Glutamatergic neuron (in vitro differentiated cells): ENCODE measurements at regions not wholly inside any gene's neighbourhood (a gene's known extent, or its start where the extent isn't known, plus 50 kb on each side); places are given as distances from the start of the nearest gene placed in this dataset.

Experiments used
- DNase-seq: peaks from one replicate; pipeline ENCODE4 v3.0.0; 2022
- H3K27ac Mint-ChIP-seq: one replicate; pipeline ENCODE4 v1.8.0; 2020; ENCODE audit warnings: mild to moderate bottlenecking, mixed read lengths, inconsistent platforms; ENCODE audit not compliant: unreplicated experiment
- H3K27me3 Mint-ChIP-seq: one replicate; pipeline ENCODE4 v1.8.0; 2020; ENCODE audit warnings: mild to moderate bottlenecking, moderate library complexity, mixed read lengths, inconsistent platforms; ENCODE audit not compliant: unreplicated experiment
- H3K36me3 Mint-ChIP-seq: one replicate; pipeline ENCODE4 v1.8.0; 2020; ENCODE audit warnings: mild to moderate bottlenecking, mixed read lengths, inconsistent platforms; ENCODE audit not compliant: unreplicated experiment
- H3K4me1 Mint-ChIP-seq: one replicate; pipeline ENCODE4 v1.8.0; 2020; ENCODE audit warnings: mild to moderate bottlenecking, low read depth, mixed read lengths, inconsistent platforms; ENCODE audit not compliant: unreplicated experiment
- H3K4me3 Mint-ChIP-seq: one replicate; pipeline ENCODE4 v1.8.0; 2020; ENCODE audit warnings: mild to moderate bottlenecking, mixed read lengths, inconsistent platforms; ENCODE audit not compliant: unreplicated experiment
- H3K9me3 Mint-ChIP-seq: one replicate; pipeline ENCODE4 v1.8.0; 2020; ENCODE audit warnings: mild to moderate bottlenecking, moderate library complexity, mixed read lengths, inconsistent platforms; ENCODE audit not compliant: unreplicated experiment
- CTCF ChIP-seq: fragments of 200-600 bp; sonication (generic); IDR thresholded peaks from one replicate; pipeline ENCODE4 v1.5.0; 2021; ENCODE audit not compliant: partially characterized antibody, unreplicated experiment

- Mint-ChIP-seq H3K4me1 (no peaks in the 10 kb centered on the region), H3K9me3 (no peaks in the 10 kb centered on the region), H3K36me3 (no peaks in the 10 kb centered on the region), H3K27ac (no peak overlapping the region), H3K4me3 (no peak overlapping the region), H3K27me3 (no peaks in the 10 kb centered on the region)
- no peak for TF ChIP-seq CTCF
- DNase-seq: no peak
Observed at GRCh38 chr2:67561457-67561965, 164.4 kb downstream of the ETAA1 start.

GRCh38 chr2:67564076-67564475, 166.9 kb downstream of the ETAA1 start:
- H3K27ac Mint-ChIP-seq: no peak overlapping the region
- H3K9me3 Mint-ChIP-seq: no peaks in the 10 kb centered on the region
- H3K36me3 Mint-ChIP-seq: no peaks in the 10 kb centered on the region
- no peaks in the 10 kb centered on the region for H3K4me1 Mint-ChIP-seq
- no peak for DNase-seq
- H3K27me3 Mint-ChIP-seq: no peaks in the 10 kb centered on the region
- no peak for TF ChIP-seq CTCF
- H3K4me3 Mint-ChIP-seq: no peak overlapping the region

- H3K27me3 Mint-ChIP-seq: no peaks in the 10 kb centered on the region
Observed at GRCh38 chr2:67564626-67565025, 167.5 kb downstream of the ETAA1 start.

GRCh38 chr2:67565262-67565661, 168.1 kb downstream of the ETAA1 start:
- Mint-ChIP-seq H3K36me3 (no peaks in the 10 kb centered on the region), H3K4me1 (no peaks in the 10 kb centered on the region), H3K27ac (no peak overlapping the region), H3K4me3 (no peak overlapping the region), H3K9me3 (no peaks in the 10 kb centered on the region), H3K27me3 (no peaks in the 10 kb centered on the region)
- TF ChIP-seq CTCF: no peak
- no peak for DNase-seq

More at GRCh38 chr2:67564626-67565025, 167.5 kb downstream of the ETAA1 start:
- Mint-ChIP-seq H3K36me3 (no peaks in the 10 kb centered on the region), H3K9me3 (no peaks in the 10 kb centered on the region), H3K4me3 (no peak overlapping the region), H3K4me1 (no peaks in the 10 kb centered on the region), H3K27ac (no peak overlapping the region)
- TF ChIP-seq CTCF: no peak
- no peak for DNase-seq

GRCh38 chr2:67565761-67566160, 168.6 kb downstream of the ETAA1 start:
- TF ChIP-seq CTCF: no peak
- no peaks in the 10 kb centered on the region for H3K9me3 Mint-ChIP-seq
- no peak overlapping the region for H3K27ac Mint-ChIP-seq
- H3K27me3 Mint-ChIP-seq: no peaks in the 10 kb centered on the region
- H3K4me1 Mint-ChIP-seq: no peaks in the 10 kb centered on the region
- no peaks in the 10 kb centered on the region for H3K36me3 Mint-ChIP-seq
- DNase-seq: no peak
- no peak overlapping the region for H3K4me3 Mint-ChIP-seq
